Glutamatergic neuron (in vitro differentiated cells): ENCODE measurements at regions not wholly inside any gene's neighbourhood (a gene's known extent, or its start where the extent isn't known, plus 50 kb on each side); places are given as distances from the start of the nearest gene placed in this dataset.

Experiments
- DNase-seq: peaks from one replicate; pipeline ENCODE4 v3.0.0; 2022
- H3K27ac Mint-ChIP-seq: one replicate; pipeline ENCODE4 v1.8.0; 2020; ENCODE audit warnings: mild to moderate bottlenecking, mixed read lengths, inconsistent platforms; ENCODE audit not compliant: unreplicated experiment
- H3K27me3 Mint-ChIP-seq: one replicate; pipeline ENCODE4 v1.8.0; 2020; ENCODE audit warnings: mild to moderate bottlenecking, moderate library complexity, mixed read lengths, inconsistent platforms; ENCODE audit not compliant: unreplicated experiment
- H3K36me3 Mint-ChIP-seq: one replicate; pipeline ENCODE4 v1.8.0; 2020; ENCODE audit warnings: mild to moderate bottlenecking, mixed read lengths, inconsistent platforms; ENCODE audit not compliant: unreplicated experiment
- H3K4me1 Mint-ChIP-seq: one replicate; pipeline ENCODE4 v1.8.0; 2020; ENCODE audit warnings: mild to moderate bottlenecking, low read depth, mixed read lengths, inconsistent platforms; ENCODE audit not compliant: unreplicated experiment
- H3K4me3 Mint-ChIP-seq: one replicate; pipeline ENCODE4 v1.8.0; 2020; ENCODE audit warnings: mild to moderate bottlenecking, mixed read lengths, inconsistent platforms; ENCODE audit not compliant: unreplicated experiment
- H3K9me3 Mint-ChIP-seq: one replicate; pipeline ENCODE4 v1.8.0; 2020; ENCODE audit warnings: mild to moderate bottlenecking, moderate library complexity, mixed read lengths, inconsistent platforms; ENCODE audit not compliant: unreplicated experiment
- CTCF ChIP-seq: fragments of 200-600 bp; sonication (generic); IDR thresholded peaks from one replicate; pipeline ENCODE4 v1.5.0; 2021; ENCODE audit not compliant: partially characterized antibody, unreplicated experiment

GRCh38 chr9:16161483-16161882 lies 608.6 kb downstream of the CCDC171 start:
- H3K4me1 Mint-ChIP-seq, result peaks cover 6% of the 10 kb centered on the region
- no peak for DNase-seq
- no peak overlapping the region for H3K27ac Mint-ChIP-seq
- no peaks in the 10 kb centered on the region for H3K27me3 Mint-ChIP-seq
- H3K4me3 Mint-ChIP-seq, result no peak overlapping the region
- H3K36me3 Mint-ChIP-seq, result no peaks in the 10 kb centered on the region
- TF ChIP-seq CTCF, result no peak
- no peaks in the 10 kb centered on the region for H3K9me3 Mint-ChIP-seq

GRCh38 chr9:16170119-16170518 lies 617.3 kb downstream of the CCDC171 start:
- no peak for DNase-seq
- H3K36me3 Mint-ChIP-seq, result no peaks in the 10 kb centered on the region
- H3K9me3 Mint-ChIP-seq, result no peaks in the 10 kb centered on the region
- no peak overlapping the region for H3K4me3 Mint-ChIP-seq
- TF ChIP-seq CTCF, result no peak
- no peaks in the 10 kb centered on the region for H3K27me3 Mint-ChIP-seq
- no peak overlapping the region for H3K27ac Mint-ChIP-seq
- peaks cover 4% of the 10 kb centered on the region for H3K4me1 Mint-ChIP-seq

DNA sequence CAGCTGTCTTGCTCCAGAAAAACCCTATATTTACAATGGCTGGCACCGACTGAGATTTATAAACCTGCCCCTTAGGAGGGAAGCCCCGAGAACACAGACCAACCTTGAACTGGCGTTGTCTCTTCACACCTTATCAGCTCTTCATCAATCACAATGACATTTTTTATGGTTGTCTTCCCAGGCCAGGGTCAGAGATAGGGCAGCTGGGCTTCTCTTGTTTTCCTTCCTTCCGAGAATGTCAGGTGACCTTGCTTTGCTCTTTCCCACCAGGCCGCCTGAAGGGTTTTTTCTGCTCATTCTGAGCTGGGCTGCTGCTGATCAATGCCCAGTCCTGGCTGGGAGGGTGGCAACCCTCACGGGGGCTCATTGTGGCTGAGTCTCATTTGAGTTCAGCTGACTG lies 619.1 kb downstream of the CCDC171 start:
- no peak for DNase-seq
- H3K4me1 Mint-ChIP-seq, result peaks cover 12% of the 10 kb centered on the region
- no peaks in the 10 kb centered on the region for H3K36me3 Mint-ChIP-seq
- no peak for TF ChIP-seq CTCF
- no peaks in the 10 kb centered on the region for H3K27me3 Mint-ChIP-seq
- H3K9me3 Mint-ChIP-seq, result no peaks in the 10 kb centered on the region
- H3K4me3 Mint-ChIP-seq, result no peak overlapping the region
- no peak overlapping the region for H3K27ac Mint-ChIP-seq

- Mint-ChIP-seq H3K4me1 (peaks cover 12% of the 10 kb centered on the region), H3K9me3 (no peaks in the 10 kb centered on the region), H3K27me3 (no peaks in the 10 kb centered on the region), H3K36me3 (no peaks in the 10 kb centered on the region), H3K27ac (no peak overlapping the region), H3K4me3 (no peak overlapping the region)
- TF ChIP-seq CTCF, result no peak
- DNase-seq, result no peak
Measured at GRCh38 chr9:16172796-16173195, 620.0 kb downstream of the CCDC171 start.

DNA sequence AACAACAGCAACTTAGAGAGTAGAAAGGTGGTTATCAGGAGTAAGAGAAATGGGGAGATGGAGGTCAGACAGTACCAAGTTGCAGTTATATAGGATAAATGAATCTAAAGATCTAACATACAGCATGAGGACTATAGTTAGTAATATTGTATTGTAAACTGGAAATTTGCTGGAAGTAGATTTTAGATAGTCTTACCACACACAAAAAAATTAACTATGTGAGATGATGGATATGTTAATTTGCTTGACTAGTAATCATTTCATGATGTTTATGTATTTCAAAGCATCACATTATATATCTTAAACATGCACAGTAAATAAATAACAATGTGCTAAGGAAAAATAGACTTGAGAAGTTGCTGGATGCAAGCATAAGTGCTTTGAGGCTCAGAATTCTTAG lies 622.1 kb downstream of the CCDC171 start:
- peaks cover 17% of the 10 kb centered on the region for H3K4me1 Mint-ChIP-seq
- no peak overlapping the region for H3K4me3 Mint-ChIP-seq
- peaks cover 3% of the 10 kb centered on the region for H3K9me3 Mint-ChIP-seq
- no peak for TF ChIP-seq CTCF
- DNase-seq, result no peak
- H3K27me3 Mint-ChIP-seq, result peaks cover 1% of the 10 kb centered on the region
- no peaks in the 10 kb centered on the region for H3K36me3 Mint-ChIP-seq
- H3K27ac Mint-ChIP-seq, result no peak overlapping the region
